ENCODE measurements at regions not wholly inside any gene's neighbourhood (a gene's known extent, or its start where the extent isn't known, plus 50 kb on each side); places are given as distances from the start of the nearest gene placed in this dataset.

DNA sequence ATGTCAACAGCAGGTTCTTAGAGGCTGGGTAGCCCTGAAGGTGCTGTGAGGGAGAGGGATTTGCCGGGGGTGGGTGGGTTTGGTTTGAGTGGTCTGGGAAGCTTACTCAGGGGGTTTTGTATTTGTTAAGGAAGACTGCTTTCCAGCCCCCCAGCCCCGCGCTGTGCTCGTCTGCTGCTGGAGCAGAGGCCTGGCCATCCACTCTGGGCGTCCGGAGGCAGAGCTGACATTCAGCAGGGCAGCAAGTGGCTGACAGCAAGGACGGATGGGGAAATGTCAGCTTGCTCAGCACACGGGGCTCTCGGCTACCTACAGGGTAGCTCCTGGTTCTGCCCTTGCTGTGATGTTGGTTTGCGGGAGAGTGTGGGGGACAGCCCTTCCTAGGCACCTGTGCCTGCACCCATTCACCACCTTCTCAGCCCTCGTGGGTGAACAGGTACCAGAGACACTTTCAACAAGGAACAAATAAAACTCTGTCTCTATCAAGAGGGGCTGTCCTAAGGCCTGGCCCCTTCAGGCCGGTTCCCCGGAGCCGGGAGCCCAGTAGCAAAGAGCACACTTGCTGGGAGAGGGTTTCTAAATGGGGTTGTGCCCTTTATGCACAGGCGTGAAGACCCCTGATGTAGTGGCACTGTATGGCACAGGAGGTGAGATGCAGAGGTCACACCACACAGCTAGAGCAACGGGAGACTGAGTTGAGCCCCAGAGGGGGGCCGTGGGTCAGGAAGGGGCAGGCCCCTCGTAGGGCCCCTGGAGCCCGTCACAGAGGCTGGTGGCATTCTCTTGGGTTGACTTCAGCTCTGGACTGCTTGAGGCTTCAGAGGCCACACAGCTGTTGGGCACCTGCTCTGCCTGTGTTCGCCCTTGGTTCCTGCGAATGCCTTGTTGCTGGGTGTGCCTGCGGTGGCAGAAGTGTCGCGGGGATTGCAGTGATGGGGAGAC is 72.2 kb upstream of the SHH start:
- no peaks in the 10 kb centered on the region for H3K9me3 Mint-ChIP-seq (ENCODE audit: unreplicated experiment)
- H3K4me3 Mint-ChIP-seq (ENCODE audit: unreplicated experiment): no peak overlapping the region
- no peaks in the 10 kb centered on the region for H3K4me1 ChIP-seq
- DNase-seq: peak in 1 of 2 experiments; percentile 13
- BruUV-seq (replicated peaks): no TSS peak
- no peaks in the 10 kb centered on the region for H3K4me1 Mint-ChIP-seq (ENCODE audit: low read depth, unreplicated experiment)
- no peaks in the 10 kb centered on the region for H3K36me3 Mint-ChIP-seq (ENCODE audit: insufficient read depth, unreplicated experiment)
- intact Hi-C loops (cut with micrococcal nuclease; ENCODE audit: unreplicated experiment): no loop called here
- H3K27ac Mint-ChIP-seq (ENCODE audit: unreplicated experiment): no peak overlapping the region
- H3K4me3 ChIP-seq (ENCODE audit: low read depth, low read length): no peak overlapping the region
- ChIA-PET CTCF (no interaction called here), POLR2A (no interaction called here)
- H3K27me3 ChIP-seq (replicated peaks; ENCODE audit: control insufficient read depth, insufficient read depth, low read length): no peaks in the 10 kb centered on the region
- no peaks in the 10 kb centered on the region for H3K36me3 ChIP-seq (ENCODE audit: control insufficient read depth, insufficient read depth, low read length)
- TF ChIP-seq, protein P1, sequence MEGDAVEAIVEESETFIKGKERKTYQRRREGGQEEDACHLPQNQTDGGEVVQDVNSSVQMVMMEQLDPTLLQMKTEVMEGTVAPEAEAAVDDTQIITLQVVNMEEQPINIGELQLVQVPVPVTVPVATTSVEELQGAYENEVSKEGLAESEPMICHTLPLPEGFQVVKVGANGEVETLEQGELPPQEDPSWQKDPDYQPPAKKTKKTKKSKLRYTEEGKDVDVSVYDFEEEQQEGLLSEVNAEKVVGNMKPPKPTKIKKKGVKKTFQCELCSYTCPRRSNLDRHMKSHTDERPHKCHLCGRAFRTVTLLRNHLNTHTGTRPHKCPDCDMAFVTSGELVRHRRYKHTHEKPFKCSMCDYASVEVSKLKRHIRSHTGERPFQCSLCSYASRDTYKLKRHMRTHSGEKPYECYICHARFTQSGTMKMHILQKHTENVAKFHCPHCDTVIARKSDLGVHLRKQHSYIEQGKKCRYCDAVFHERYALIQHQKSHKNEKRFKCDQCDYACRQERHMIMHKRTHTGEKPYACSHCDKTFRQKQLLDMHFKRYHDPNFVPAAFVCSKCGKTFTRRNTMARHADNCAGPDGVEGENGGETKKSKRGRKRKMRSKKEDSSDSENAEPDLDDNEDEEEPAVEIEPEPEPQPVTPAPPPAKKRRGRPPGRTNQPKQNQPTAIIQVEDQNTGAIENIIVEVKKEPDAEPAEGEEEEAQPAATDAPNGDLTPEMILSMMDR (IDR thresholded peaks at IDR 0.05; ENCODE audit: insufficient read depth in 1 of 2, low read depth in 1 of 2, low read length in 1 of 2, severe bottlenecking in 1 of 2, unreplicated experiment in 1 of 2): no peak
- no peaks in the 10 kb centered on the region for H3K9me3 ChIP-seq
- no peaks in the 10 kb centered on the region for H3K27me3 Mint-ChIP-seq (ENCODE audit: insufficient read depth, unreplicated experiment)

DNA sequence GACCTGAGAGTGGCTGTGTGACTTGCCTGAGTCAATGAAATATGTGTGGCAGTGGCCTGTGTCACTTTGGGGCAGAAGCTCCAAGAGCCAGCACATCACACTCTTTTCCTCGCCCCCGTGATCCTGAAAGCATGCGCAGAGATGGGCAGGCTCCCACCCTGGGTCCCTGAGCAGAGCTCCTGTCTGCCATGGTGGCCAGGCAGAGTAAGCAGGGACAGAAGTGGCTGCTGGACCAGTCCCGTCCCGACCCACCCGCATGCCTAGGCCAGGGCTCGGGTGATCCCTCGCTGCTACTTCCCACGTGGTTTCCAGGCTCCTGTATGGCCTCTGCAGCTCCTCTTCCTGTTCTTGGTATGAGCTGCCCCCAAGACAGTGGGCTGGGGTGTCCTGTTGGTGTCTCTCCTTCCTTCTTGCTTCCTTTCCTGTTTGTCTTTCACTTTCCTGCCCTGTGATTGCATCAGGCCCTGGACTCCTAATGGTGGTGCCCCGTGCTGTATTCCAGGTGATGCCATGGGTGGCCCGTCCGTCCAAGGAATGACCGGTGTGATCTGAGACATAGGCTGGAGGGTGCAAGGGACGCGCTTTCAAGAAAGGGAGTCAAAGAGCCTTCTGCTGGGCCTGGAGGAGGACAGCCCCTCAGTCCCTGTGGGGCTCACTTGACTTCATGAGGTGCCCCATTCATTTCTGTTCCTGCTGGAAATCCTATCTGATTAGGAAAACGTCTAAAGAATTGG is 71.4 kb upstream of the SHH start:
- POLR2A ChIA-PET: no interaction called here
- BruUV-seq (replicated peaks): no TSS peak
- CTCF ChIA-PET: no interaction called here
- Histone ChIP-seq H3K4me3 (ENCODE audit: low read depth, low read length) (no peak overlapping the region), H3K9me3 (no peaks in the 10 kb centered on the region), H3K36me3 (ENCODE audit: control insufficient read depth, insufficient read depth, low read length) (no peaks in the 10 kb centered on the region), H3K4me1 (no peaks in the 10 kb centered on the region), H3K27me3 (replicated peaks; ENCODE audit: control insufficient read depth, insufficient read depth, low read length) (no peaks in the 10 kb centered on the region)
- H3K27ac Mint-ChIP-seq (ENCODE audit: unreplicated experiment): no peak overlapping the region
- TF ChIP-seq, protein P1 (IDR thresholded peaks at IDR 0.05; ENCODE audit: insufficient read depth in 1 of 2, low read depth in 1 of 2, low read length in 1 of 2, severe bottlenecking in 1 of 2, unreplicated experiment in 1 of 2): no peak
- H3K9me3 Mint-ChIP-seq (ENCODE audit: unreplicated experiment): no peaks in the 10 kb centered on the region
- intact Hi-C loops (cut with micrococcal nuclease; ENCODE audit: unreplicated experiment): no loop called here
- H3K4me3 Mint-ChIP-seq (ENCODE audit: unreplicated experiment): no peak overlapping the region
- DNase-seq: peak in 1 of 2 experiments; percentile 14
- no peaks in the 10 kb centered on the region for H3K36me3 Mint-ChIP-seq (ENCODE audit: insufficient read depth, unreplicated experiment)
- H3K4me1 Mint-ChIP-seq (ENCODE audit: low read depth, unreplicated experiment): no peaks in the 10 kb centered on the region
- H3K27me3 Mint-ChIP-seq (ENCODE audit: insufficient read depth, unreplicated experiment): no peaks in the 10 kb centered on the region

DNA sequence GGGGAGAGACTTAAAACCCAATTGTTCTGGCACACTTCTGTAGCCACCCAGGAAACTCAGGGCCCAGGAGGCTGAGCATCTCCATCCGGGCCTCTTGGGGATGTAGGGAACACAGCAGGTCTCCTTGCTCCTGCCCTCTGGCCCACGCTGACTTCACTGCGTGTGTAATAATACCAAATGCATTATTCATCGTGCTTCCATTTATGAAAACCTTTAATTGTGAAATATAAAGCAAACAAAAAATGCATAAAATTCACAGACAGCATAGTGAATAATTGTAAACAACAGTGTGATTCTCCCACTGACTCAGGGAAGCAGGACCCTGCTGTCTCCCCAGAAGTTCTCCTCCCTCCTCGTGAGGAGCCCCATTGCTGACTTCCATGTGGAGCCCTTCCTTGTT is 70.3 kb upstream of the SHH start:
- POLR2A ChIA-PET: no interaction called here
- BruUV-seq (replicated peaks): no TSS peak
- no peaks in the 10 kb centered on the region for H3K9me3 Mint-ChIP-seq (ENCODE audit: unreplicated experiment)
- TF ChIP-seq, protein P1 (IDR thresholded peaks at IDR 0.05; ENCODE audit: insufficient read depth in 1 of 2, low read depth in 1 of 2, low read length in 1 of 2, severe bottlenecking in 1 of 2, unreplicated experiment in 1 of 2): no peak
- CTCF ChIA-PET: no interaction called here
- Histone ChIP-seq H3K9me3 (no peaks in the 10 kb centered on the region), H3K4me1 (no peaks in the 10 kb centered on the region), H3K36me3 (ENCODE audit: control insufficient read depth, insufficient read depth, low read length) (no peaks in the 10 kb centered on the region), H3K27me3 (replicated peaks; ENCODE audit: control insufficient read depth, insufficient read depth, low read length) (no peaks in the 10 kb centered on the region), H3K4me3 (ENCODE audit: low read depth, low read length) (no peak overlapping the region)
- no peaks in the 10 kb centered on the region for H3K4me1 Mint-ChIP-seq (ENCODE audit: low read depth, unreplicated experiment)
- H3K4me3 Mint-ChIP-seq (ENCODE audit: unreplicated experiment): no peak overlapping the region
- intact Hi-C loops (cut with micrococcal nuclease; ENCODE audit: unreplicated experiment): no loop called here
- H3K27ac Mint-ChIP-seq (ENCODE audit: unreplicated experiment): no peak overlapping the region
- H3K36me3 Mint-ChIP-seq (ENCODE audit: insufficient read depth, unreplicated experiment): no peaks in the 10 kb centered on the region
- DNase-seq: peak in 1 of 2 experiments; percentile 19
- H3K27me3 Mint-ChIP-seq (ENCODE audit: insufficient read depth, unreplicated experiment): no peaks in the 10 kb centered on the region
